ENCODE measurements at regions not wholly inside any gene's neighbourhood (a gene's known extent, or its start where the extent isn't known, plus 50 kb on each side); places are given as distances from the start of the nearest gene placed in this dataset.

- no peak overlapping the region for H3K4me3 Mint-ChIP-seq (ENCODE audit: unreplicated experiment)
- no peak for TF ChIP-seq CTCF (IDR thresholded peaks at IDR 0.05)
- DNase-seq (ENCODE audit: extremely low spot score, unreplicated experiment) = no peak
- no peaks in the 10 kb centered on the region for H3K36me3 Mint-ChIP-seq (ENCODE audit: unreplicated experiment)
- H3K9me3 Mint-ChIP-seq (ENCODE audit: unreplicated experiment) = no peaks in the 10 kb centered on the region
- no peaks in the 10 kb centered on the region for H3K27me3 Mint-ChIP-seq (ENCODE audit: unreplicated experiment)
- no peak overlapping the region for H3K27ac Mint-ChIP-seq (ENCODE audit: unreplicated experiment)
- peaks cover 9% of the 10 kb centered on the region for H3K4me1 Mint-ChIP-seq (ENCODE audit: unreplicated experiment)
Measured at GRCh38 chr2:143819764-143820163, 690.5 kb downstream of the ARHGAP15 start.

- Mint-ChIP-seq H3K27ac (ENCODE audit: unreplicated experiment) (no peak overlapping the region), H3K4me3 (ENCODE audit: unreplicated experiment) (no peak overlapping the region), H3K36me3 (ENCODE audit: unreplicated experiment) (no peaks in the 10 kb centered on the region), H3K9me3 (ENCODE audit: unreplicated experiment) (no peaks in the 10 kb centered on the region), H3K4me1 (ENCODE audit: unreplicated experiment) (peaks cover 9% of the 10 kb centered on the region), H3K27me3 (ENCODE audit: unreplicated experiment) (no peaks in the 10 kb centered on the region)
- no peak for DNase-seq (ENCODE audit: extremely low spot score, unreplicated experiment)
- no peak for TF ChIP-seq CTCF (IDR thresholded peaks at IDR 0.05)
Measured at GRCh38 chr2:143819190-143819735, 690.0 kb downstream of the ARHGAP15 start.
